Lower leg skin (tissue), 3 donors: ENCODE measurements at regions not wholly inside any gene's neighbourhood (a gene's known extent, or its start where the extent isn't known, plus 50 kb on each side); places are given as distances from the start of the nearest gene placed in this dataset.

Source experiments
- CTCF ChIP-seq, 3 donors: fragments of 450-650 bp; IDR thresholded peaks; one replicate each; pipeline ENCODE4 v1.5.1; 2016; ENCODE audit warnings: antibody characterized with exemption in 3 of 3, mild to moderate bottlenecking in 3 of 3, moderate library complexity in 2 of 3
- POLR2A ChIP-seq, 2 donors: fragments of 450-650 bp; IDR thresholded peaks; one replicate each; pipeline ENCODE4 v1.6.1; 2016 to 2017; ENCODE audit warnings: antibody characterized with exemption in 2 of 2, mild to moderate bottlenecking in 1 of 2, moderate library complexity in 1 of 2

GRCh38 chr11:114956566-114956965, 278.2 kb downstream of the NXPE2 start:
- TF ChIP-seq POLR2A (IDR thresholded peaks at IDR 0.05) (no peak), CTCF (IDR thresholded peaks at IDR 0.05) (no peak)
